ENCODE measurements at regions not wholly inside any gene's neighbourhood (a gene's known extent, or its start where the extent isn't known, plus 50 kb on each side); places are given as distances from the start of the nearest gene placed in this dataset.
"Not testable (repeated sequence)": the region's sequence is repeated elsewhere in the genome, so short reads cannot be mapped to it uniquely, and the experiment has no call there.

DNA sequence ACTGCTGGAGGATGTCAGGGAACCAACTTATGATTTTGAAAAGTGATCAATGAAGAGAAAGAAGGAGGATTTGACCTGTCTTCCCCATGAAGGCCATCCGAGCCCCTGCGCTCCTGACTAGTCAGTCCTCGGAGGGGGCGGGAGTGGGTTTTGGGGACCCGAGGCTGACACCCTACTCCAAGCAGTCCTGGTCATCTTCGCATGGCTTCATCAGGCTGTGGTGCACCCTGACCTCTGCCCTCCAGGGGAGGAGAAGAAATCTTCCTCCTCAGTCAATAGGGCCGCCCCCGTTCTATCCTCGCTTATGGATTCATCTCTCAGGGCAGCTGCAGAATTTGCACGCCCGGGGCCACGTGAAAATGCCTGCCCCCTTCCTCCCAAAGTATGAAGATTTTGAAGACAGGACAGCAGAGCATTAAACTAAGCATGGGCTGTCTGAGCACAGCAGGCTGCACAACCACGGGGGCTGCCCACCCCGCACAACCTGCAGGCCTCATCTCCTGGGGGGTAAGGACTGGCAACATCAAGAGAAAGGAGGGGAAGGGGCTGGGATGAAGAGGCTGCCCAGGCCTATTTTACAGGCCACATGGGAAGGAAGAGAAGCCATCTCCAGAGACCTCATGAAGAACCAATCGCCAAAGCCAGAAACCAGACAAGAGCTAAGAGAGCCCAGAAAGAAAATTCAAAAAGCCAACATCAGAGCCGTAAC, 138.1 kb upstream of the PHACTR3 start:
- no peak for DNase-seq

DNA sequence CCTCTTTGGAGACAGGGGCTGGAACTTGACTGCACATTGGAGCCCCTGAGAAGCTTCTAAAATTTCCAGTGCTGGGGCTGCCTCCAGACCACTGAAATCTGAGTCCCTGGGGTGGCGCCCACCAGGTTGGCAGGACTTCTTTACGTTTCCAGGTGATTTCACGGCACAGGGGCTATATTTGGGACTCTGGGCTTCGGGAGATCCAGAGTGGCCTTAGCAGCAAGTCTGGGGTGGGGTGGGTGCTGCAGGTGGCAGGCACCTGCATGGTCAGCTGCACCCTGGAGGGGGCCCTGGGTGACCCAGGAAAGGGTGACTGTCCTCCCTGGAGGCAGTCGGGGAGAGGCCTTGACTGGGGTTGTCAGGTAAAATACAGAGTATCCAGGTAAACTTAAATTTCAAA, 135.5 kb upstream of the PHACTR3 start:
- no peak for DNase-seq

DNA sequence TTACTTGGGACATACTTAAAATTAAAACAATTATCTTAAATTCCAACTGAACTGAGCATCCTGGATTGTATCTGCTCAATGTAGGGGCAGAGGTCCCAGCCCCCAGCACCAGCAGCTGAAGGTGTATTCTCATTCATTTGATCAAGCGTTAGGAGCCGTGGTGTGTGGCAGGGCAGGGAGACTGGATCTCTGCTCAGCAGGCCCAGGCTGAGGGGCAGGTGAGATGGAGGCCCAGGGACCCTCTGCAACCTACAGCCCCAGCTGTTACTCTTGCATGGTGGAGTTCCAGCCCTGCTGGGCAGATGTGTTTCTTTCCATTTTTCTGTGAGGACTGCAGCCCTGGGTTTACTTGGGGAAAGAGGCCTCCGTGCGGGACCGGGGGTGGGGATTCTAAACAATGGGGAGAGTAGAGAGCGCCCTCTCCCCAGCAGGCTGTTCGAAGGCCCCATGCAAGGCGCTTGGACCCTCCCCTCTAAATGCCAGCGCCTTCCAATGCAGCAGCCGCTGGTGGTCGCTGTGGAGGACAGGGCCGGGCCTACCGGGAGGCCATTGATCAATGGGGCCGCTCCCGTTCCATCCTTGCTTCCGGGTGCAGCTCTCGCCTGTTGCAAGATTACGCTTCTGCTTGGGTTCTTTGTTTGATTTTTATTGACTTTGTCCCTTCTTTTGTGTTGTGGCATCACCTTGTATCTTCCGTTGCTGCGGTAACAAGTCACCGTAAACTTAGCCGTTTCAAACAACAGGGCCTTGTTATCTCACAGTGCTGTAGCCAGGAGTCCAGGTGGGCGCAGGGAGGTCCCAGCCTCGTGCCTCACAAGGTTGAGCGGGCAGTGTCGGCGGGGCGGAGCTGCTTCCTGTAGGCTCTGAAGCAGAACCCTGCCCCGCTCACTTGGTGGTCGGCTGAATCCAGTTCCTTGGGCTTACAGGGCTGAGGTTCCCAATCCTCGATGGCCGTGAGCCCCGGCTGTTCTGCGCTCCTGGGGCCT, 134.8 kb upstream of the PHACTR3 start:
- DNase-seq: no peak

DNA sequence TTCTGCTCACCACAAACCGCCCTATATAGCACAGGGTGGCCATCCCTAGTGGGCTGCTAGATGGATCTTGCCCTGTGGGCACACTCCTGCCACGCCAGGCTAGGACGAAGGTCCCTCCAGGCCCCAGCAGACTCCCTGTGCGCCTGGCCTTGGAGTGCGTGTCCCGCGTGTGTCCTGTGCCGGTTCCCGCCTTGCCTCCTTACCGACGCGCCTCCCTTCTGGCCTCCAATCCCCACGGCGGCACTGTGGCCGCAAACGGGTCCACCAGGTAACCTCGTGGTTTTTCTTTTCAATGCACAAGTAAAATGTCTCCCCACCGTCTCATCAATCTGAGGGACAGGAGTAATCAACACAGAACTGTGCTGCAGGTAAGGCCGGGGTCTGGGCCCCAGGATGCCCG, 133.8 kb upstream of the PHACTR3 start:
- DNase-seq: no peak

DNA sequence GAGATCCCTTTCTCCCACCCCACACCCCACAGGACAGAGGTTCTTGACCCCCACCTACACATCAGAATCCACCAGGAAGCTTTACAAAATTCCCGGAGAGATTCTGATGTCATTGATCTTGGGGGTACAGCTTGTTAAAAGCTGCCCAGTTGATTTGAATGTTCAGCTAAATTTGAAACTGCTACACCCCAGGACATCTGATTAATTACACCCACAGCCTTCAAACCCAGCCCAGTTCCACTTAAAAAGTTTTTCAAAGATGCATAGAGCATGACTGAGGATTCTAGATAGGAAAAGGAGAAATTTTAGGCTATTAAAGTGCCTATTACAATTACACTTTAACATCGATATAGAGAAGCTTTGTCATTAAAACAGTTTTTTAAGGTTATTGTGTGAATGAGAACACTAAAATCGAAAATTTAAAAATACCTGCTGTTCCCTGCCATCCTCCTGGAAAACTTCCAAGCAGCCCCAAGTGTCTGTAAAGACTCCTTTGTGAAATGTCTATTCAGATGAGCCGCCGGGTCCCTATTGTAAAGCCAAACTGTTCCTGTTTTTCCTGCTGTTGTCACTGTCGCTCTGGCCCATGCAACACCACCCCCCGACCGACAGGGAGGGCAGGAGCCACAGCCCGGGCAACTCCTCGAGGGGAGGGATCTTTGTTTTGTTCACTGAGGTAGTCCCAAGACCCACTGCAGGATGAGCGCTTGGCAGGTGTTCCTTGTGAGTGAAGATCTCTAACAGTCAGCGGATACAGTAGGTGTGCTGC, 132.5 kb upstream of the PHACTR3 start:
- DNase-seq: no peak

DNA sequence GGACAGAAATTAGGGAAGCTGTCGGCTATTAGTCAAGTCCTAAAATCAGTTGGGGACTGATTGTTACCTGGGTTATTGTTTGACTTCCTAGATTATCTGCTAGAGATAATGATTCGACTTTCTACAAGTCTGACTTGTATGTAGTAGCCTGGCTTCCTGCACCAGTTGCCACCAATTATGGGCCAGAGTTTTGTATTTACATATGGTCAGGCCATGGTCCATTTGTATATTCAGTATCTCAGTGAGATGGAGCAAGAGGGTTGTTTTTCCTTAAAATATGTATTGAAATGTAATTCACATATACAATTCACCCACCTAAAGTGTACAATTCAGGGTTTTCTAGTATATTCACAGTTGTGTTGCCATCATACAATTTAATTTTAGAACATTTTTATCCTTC, 130.6 kb upstream of the PHACTR3 start:
- no peak for DNase-seq

DNA sequence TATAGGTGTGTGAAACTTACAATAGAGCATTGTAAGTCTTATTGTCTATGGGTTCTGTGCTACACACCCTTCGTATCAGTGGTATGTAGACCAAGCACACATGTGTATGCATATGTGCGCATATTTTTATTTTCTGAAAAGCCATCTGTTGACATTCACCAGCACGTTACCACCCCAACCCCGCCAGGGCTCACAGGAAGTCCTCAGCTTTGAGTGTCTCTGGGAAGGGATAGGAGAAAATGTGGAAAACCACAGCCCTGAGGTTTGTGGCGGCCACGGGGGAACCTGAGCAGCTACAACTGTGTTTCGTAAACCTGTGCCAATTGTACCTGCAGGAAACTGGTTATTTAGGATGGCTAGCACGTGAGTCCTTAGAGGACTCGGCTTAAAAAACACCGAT, 123.3 kb upstream of the PHACTR3 start:
- DNase-seq: no peak

DNA sequence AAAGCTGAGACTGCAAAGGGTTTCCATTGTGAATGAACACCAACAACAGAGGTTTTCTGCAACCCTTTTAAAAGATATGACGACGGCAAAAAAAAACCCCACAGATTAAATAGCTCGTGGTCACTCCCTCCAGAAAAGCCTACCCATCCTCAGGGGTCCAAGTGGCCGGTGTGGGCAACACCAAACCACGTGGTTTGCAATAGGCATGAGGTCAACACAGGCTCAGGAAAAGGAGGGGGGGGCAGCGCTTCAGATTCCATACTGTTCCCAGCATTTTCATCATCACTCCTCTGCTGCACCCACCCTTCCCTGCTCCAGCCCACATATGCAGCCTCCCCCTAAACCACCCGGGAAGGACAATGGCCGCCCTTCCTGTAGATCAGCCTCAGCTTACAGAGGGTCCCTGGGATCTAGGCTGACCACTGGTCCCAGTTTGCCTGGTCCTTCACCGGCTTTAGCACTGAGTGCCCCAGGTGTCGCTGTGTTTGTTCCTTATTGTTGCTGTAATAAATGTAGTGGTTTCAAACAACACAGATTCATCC, 122.8 kb upstream of the PHACTR3 start:
- no peak for DNase-seq

DNA sequence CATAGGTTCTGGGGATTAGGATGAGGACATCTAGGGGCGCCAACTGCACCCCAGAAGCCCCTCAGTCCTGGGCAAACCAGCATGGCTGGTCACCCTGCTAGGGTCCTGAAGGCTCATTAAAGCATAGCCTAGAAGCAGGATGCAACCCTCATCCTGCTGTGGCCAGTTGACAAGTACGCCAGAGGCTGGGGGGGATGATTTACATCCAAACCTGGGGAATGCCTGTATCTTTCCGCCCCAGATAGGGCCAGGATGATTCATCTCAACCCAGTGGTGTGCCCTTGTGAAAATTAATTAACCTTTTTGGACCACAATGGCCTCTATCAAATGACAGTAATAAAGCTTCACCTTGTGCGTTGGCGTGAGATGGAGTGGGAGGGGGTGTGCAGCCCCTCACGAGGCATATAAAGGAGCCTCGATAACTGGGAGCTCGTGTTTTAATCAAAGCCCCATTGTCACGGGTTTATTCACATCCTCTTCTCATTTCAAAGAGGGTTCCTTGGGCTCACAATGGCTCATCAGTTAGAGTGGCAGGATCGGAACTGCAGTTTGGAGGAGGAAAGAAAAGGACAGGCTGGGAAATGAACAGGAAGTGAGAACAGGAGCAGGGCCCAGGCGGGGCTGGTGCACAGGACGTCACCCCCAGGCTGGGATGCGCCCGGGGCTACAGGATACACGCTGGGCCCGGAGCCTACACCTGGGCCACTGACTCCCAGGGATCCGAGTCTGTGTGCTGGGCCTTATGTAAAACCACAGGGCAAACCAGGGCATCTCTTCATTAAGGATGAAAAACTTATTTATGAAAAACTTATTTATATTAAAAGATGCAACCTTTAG, 121.8 kb upstream of the PHACTR3 start:
- DNase-seq: no peak

DNA sequence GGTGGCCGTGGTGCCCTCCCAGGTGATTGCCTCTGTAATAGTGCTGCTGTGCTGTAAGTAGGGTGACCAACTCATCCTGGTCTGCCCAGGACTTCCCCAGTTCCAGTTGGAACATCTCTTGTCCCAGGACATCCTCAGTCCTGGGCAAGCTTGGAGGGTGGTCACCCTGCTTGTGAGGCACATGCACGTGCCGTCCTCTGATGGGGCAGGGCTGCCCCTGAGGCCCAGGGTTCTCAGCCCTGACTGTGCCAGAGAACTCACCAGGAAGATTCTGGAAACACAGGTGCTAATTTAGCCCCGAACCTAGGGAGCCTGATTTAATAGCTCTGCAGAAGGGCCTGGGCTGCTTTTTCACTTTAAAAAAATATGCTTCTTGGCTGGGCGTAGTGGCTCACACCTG, 120.9 kb upstream of the PHACTR3 start:
- no peak for DNase-seq

DNA sequence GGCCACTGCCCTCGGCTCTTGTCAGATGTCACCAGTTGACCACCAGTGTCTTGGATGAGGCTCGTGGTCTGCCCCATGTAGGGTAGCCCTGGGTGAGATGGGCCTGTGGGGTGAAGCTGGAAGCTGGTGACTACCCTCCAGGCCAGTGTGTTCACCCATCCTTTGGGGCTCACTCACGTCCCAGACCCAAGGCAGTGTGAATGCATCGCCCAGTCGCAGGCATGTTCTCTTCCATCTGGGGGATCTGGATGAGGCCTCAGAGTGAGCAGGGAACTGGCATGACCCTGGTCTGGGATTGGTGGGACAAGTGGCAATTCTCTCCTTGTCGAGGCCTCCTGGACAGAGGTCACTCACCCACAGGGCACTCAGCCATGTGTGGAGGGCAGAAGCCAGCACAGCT, 120.1 kb upstream of the PHACTR3 start:
- no peak for DNase-seq

DNA sequence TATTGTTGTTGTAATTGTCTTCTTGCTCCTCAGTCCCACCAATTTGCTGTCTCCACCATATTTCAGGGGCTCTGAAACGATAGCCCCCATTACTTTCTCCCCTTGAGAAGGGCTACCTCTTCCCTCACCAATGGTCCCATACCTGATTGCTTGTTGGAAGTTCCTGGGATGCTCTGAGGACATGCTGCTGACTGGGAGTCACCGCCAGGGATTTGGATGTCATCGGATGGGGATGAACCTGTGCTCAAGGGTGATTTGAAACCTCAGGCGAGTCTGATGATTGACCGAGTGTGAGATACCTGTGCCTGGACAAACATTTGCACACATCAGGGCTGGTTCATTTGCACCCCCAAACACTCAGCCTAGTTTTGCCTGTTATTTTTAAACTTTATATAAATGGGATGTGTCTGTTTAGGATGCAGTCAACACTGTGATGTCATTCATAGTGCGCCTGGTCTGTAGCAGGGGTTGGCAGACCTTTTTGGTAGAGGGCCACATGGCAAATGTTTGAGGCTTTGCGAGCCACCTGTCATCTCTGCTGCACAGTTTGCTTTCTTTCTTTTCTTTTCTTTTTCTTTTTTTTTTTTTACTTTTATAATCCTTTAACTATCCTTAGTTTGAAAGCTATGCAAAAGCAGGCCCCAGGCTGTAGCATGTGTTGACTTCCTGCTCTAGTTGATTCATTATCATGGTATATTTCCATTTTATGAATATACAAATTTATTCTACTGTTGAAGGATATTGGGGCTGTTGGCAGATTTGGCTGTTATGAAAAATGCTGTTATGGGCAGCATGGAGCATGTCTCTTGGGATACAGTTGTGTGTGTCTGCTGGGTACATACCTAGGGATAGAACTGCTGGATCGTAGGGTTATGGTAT, 118.5 kb upstream of the PHACTR3 start:
- no peak for DNase-seq

DNA sequence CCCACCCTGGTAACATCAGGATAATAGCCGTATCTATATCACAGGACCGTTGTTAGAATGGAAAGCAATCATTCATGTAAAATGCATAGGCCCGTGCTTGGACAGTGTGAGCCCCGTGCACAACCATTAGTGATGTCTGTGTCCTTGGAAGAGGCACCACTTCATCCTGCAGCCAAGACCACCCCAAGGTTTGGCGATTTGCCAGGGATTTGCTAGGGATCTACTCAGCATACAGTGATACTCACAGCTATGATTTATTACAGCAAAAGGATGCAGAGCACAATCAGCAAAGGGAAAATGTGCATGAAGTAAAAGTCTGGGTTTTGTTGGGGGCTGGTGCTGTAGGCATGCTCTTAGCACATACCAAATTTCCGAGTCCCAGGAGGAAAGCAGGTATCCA, 115.9 kb upstream of the PHACTR3 start:
- not testable (repeated sequence) for DNase-seq

DNA sequence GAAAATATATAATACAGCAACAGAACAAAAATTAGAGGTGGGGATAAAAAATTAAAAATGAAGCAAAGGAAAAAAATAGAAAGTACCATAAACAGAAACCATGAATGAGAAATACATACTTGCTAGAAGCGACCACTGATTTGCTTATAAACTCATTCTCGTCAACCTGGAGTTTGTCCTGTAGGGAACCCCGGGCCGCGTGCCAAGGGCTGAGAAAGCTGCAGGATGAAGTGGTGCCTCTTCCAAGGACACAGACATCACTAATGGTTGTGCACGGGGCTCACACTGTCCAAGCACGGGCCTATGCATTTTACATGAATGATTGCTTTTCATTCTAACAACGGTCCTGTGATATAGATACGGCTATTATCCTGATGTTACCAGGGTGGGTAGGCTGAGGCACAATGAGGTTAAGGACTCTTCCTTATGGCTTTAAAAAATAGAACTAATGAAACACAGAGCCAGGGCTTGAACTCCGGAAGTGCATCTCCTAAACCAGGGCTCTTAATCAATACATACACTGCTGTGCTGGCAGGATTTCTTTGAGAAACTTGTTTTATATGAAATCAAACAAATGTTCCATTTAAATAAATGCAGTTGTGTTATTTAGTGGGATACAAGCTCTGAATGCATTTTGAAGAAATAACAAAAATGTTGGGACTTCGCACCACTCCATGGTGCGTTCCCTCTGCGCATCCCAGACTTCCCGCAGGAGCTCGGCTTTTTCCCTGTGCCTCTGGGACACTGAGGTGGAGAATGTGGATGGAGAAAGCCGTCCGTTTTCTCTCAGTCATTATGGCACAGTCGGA, 113.9 kb upstream of the PHACTR3 start:
- not testable (repeated sequence) for DNase-seq

DNA sequence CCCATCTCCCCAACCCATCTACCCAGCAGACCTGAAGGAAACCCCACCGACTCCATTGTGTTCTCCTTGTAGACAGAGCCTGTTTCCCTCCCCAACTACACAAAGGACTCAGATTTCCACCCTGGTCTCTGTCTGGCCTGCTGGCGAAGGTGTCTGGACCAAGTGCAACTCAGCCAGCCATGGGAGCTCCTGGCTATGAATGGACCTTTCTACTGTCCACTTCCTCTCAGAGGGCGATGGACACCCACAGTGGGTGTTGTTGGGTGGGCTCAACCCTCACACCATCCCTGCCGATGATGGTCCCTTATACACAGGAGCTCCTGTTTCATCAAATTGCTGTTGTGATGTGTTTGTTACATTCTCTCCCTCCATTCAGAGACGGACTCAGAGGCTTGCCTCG, 112.5 kb upstream of the PHACTR3 start:
- no peak for DNase-seq

DNA sequence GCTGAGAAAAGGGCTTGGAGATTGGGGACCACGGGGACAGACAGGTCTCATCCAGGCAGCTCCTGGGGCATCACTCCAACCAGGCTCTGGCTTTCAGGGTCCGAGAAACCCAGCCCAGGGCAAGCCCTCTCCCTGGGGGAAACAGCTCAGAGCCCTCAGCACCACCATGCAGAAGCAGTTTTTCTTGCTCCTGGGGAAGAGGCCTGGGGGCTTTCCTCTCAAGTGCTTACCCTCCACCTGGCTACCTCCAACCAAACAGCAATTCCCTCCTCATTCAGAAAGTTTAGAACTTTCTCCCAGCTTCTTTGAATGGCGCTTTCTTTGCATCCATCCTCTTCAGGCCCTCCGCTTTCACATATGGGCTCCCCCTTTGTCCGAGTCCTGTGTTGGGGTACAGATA, 110.4 kb upstream of the PHACTR3 start:
- DNase-seq: no peak

DNA sequence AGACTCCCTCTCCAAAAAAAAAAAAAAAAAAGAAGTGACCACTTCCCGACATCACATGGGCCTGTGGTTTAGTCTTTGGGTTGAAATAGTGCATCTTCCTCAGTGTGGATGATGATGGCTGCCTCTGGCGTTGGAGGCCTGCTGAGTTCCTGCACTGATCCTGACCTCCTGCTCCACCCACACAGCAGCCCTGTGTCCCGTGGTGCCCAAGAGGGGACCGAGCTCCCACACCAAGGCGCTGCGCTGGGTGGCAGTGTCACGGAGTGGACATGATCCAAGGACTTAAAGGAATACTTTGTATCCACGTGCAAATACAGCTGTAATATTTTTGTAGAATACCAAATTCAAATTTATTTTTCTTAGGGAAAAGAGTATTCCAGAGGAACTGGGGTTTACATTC, 109.2 kb upstream of the PHACTR3 start:
- no peak for DNase-seq

DNA sequence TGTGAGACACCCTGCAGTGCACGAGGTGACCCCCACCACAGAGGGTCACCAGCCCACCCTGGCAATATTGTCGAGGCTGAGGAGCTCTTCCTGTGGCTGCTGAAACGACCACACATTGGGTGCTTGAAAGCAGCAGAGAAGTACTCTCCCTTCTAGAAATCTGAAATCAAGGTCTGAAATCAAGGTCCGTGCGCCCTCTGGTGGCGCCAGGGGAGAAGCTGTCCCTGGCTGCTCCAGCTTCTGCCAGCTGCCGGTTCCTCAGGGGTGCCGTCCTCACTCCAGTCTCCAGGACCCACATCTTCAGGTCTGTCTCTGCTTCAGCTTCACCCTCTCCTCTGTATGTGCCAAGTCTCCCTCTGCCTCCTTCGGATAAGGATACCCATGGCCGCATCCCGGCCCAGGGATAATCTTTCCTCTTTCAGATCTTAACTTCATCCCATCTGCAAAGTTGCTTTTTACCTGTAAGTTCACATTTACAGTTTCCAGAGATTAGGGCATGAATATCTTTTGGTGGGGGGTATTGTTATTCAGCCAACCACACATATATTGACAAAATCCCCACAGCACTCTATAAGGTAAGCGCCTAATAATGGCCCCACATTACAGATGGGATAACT, 108.3 kb upstream of the PHACTR3 start:
- peak; percentile 76 for DNase-seq

DNA sequence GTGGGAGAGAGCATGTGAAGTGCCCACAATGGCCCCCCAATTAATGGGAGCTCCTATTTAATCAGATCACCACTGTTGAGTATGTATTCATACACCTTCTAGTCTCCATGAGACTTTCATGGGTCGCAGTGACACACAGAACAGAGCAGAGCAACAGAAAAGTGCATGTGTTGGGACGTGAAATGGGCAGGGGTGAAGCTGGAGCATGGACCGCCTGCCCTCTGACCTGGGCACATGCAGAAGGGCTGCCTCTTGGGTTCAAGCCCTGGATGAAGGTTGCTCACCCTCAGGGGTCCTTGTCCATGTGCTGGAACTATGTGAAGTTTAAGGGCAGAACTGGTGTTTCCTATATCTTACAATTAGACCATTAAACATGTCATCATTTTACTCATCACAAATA, 106.0 kb upstream of the PHACTR3 start:
- DNase-seq: no peak

DNA sequence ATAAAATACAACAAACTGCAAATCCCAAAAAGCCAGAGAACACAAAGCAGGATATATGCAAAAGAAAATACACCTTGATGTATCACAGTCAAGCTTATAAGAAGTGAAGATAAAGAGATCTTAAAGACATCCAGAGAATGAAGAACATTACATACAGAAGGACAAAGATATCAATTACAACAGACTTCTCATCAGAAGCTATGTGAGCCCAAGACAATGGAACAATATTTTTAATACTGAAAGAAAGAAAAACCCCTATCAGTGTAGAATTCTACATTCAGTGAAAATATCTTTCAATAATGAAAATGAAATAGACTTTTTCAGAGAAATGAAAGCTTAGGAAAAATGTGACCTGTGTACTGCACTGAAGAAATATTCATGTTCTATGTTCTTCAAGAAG, 104.5 kb upstream of the PHACTR3 start:
- no peak for DNase-seq
